AML-193 (cell line): ENCODE measurements at regions not wholly inside any gene's neighbourhood (a gene's known extent, or its start where the extent isn't known, plus 50 kb on each side); places are given as distances from the start of the nearest gene placed in this dataset.

Source experiments
- DNase-seq, 2 experiments: peaks; one replicate each; lab custom pipeline; 2025; lab: John Stamatoyannopoulos, UW

GRCh38 chr2:102078773-102079172, 63.8 kb upstream of the IL1R1 start:
- no peak for DNase-seq

- no peak for DNase-seq
Measured at GRCh38 chr2:102080451-102081242, 61.9 kb upstream of the IL1R1 start.

DNA sequence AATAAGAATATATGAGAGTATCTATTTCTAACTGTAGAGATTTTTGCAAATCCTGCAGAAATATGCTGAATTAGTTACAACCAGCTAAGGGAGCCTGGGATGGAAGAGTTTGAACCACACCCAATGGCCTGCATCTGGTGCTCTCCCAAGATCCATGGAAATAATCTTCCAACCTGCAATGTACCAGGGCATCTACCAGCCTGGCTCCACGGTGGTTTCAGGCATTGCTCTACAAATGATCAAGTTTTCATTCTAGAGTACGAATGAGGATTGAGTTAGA, 61.4 kb upstream of the IL1R1 start:
- no peak for DNase-seq

DNA sequence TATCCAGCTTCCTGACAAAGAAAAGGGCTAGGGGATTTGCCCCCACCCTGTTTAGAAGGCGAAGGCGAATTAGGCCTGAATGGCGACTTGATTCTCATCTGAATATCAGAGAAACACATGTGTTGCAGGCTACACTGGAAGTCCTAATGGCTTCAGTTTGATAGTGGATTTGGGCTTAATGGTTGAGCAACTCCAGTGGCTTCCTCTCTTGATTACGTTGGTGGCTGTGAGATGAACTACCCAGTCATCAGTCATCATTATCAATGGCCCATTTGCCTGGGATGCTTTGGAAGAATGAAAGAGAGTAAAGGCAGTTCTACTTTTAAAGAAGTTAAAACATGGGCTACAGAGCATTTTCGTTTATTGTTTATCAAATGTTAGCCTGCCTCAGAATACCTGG, 60.9 kb upstream of the IL1R1 start:
- peak; percentile 14 to 16 for DNase-seq

DNA sequence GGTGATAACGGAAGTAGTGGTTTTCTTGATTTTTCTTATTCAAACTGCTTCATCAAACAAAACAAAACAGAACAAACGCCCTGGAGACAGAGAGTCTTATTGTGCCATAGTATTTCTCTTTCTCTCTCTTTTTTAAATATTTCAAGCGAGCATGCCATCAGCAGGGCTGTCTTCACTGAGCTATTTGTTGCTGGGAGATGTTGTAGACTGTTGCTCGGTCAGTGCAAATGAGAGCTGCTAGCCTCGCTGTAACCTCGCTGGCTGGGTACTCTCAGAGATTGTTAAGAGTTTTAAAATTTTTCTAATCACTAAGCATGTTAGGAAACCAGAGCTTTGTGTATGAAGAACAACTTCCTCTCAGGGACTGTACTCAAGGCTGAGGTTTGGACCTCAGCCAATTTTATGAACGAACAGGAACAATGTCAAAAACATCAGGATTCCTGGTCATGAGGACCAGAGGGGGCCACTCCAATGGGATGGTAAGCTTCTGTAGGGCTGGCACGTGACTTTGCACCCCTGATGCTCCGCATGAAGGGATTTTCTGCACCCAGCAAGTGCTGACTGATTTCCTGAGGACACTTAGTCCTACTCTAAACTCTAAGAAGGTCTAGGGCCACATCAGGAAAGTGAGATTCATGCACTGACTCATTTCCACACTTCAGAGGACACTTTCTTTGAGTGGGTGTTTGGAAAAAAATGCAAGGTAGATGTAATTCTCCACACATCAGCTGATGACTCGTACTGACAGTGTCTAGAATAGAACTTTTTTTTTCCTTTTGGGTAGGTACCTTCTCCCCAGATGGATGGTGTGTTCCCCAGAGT, 59.8 kb upstream of the IL1R1 start:
- DNase-seq = peak; percentile 79 to 87

DNA sequence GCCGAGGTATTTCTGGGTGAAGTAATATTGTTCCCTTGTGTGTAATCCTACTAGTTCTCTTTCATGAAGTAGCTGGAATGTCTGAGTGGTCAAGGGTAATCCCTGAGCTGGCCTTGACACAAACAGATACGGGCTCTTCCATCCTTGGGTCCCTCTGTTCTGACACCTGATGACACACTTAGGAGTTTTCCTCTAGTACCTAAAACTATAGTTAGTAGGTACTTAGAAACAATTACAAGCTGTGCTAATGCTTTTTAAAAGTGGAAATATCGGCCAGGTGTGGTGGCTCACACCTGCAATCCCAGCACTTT, 59.2 kb upstream of the IL1R1 start:
- DNase-seq = no peak

- no peak for DNase-seq
Measured at GRCh38 chr2:102084651-102085050, 57.9 kb upstream of the IL1R1 start.

DNA sequence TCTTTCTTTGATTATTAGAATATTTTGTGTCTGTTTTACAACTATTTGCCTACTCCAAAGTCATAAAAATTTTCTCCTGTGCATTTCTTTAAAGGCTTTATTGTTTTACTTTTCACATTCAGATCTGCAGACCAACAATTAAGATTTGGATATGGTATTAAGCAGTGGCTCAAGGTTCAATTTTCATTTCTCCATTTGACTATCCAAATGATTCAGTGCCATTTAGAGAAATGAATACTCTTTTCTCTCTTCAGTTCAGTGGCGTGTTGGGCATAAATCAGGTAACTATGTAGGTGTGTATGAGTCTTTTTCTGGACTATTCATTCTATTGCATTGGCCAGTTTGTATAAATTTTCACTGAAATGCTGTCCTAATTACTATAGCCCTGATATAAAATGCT, 57.3 kb upstream of the IL1R1 start:
- DNase-seq = no peak

GRCh38 chr2:102086150-102086872, 56.2 kb upstream of the IL1R1 start:
- DNase-seq = no peak

DNA sequence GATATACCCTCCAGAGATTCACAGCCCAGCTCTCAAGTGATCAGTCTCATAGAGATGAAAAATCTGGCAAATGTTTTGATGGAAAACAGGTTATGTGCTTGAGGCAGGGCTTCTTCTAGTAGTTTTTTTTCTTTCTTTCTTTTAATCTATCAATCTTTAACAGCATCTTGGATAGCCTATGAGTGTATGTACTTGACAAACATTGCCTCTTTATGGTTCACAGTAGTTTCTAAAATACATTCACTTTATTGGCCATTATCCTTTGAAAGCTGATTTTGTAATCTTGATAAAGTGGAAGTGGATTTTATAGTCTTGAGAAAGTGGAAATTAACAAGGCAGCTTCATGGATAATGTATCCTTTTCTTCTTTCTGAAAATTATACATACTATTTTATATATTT, 51.4 kb upstream of the IL1R1 start:
- no peak for DNase-seq

DNA sequence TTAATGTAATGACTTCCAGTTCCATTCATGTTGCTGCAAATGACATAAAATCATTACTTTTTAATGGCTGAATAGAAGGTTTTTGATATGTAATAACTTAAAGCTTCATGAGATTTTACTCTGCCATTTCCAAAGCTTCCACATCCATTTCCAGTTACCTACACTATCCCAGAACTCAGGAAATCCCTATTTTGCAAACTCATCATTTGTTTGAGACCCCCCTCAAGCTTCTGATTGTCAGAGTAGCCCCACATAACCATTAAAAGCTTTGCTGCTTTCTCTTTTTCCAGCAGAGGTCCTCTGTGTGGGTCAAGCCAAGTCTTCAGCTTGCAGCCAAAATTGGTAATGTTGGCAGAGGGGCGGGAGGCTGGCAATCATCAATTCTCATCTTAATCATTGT, 50.6 kb upstream of the IL1R1 start:
- no peak for DNase-seq

DNA sequence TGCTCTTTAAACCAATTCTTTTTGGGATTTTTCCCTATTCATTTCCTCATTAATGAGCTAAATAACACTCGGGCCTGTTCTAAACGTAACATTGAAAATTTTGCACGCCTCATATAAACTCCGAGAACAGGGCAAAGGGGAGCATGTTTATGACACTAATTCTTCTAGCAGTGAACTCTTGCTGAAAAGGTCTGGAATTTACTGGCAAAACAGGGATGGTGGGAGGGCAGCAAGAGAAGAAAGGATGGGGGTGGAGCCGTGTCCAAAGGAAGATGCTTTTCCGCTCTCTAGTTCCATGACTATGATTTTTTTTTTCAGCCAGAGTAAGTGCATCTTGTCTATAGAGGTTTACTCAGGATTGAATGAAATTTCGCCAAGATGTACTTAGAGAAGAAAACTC, 50.0 kb upstream of the IL1R1 start:
- no peak for DNase-seq
